ENCODE measurements at regions not wholly inside any gene's neighbourhood (a gene's known extent, or its start where the extent isn't known, plus 50 kb on each side); places are given as distances from the start of the nearest gene placed in this dataset.
"Not testable (repeated sequence)": the region's sequence is repeated elsewhere in the genome, so short reads cannot be mapped to it uniquely, and the experiment has no call there.

GRCh38 chrX:95956745-95957144, 727.9 kb upstream of the DIAPH2 start:
- no peaks in the 10 kb centered on the region for H3K36me3 ChIP-seq (ENCODE audit: control insufficient read depth in 1 of 2, insufficient read depth in 2 of 2, low read depth in 1 of 2, low read length in 2 of 2)
- H3K4me1 ChIP-seq (ENCODE audit: control insufficient read depth, insufficient read depth, low read depth, low read length): no peaks in the 10 kb centered on the region
- no peaks in the 10 kb centered on the region for H3K79me1 ChIP-seq (replicated peaks; ENCODE audit: low read length, poor library complexity, severe bottlenecking)
- H4K8ac ChIP-seq (ENCODE audit: low read length): no peak overlapping the region
- H3K23ac ChIP-seq (ENCODE audit: low read length in 2 of 2): no peak overlapping the region
- no peak overlapping the region for H3K27ac ChIP-seq (ENCODE audit: low read length, poor library complexity, severe bottlenecking)
- H3K9me3 ChIP-seq (ENCODE audit: control insufficient read depth, low read length): peaks cover 4% of the 10 kb centered on the region
- H3K14ac ChIP-seq (ENCODE audit: low read length in 2 of 2): no peak overlapping the region
- H2BK15ac ChIP-seq (ENCODE audit: low read depth, poor library complexity, severe bottlenecking): no peak overlapping the region
- H2AK5ac ChIP-seq (ENCODE audit: low read length, severe bottlenecking): no peak overlapping the region
- no peak overlapping the region for H3K4me2 ChIP-seq (ENCODE audit: low read length, poor library complexity, severe bottlenecking)
- no peak overlapping the region for H2AFZ ChIP-seq (ENCODE audit: low read depth, low read length)
- no peak overlapping the region for H3K9ac ChIP-seq (ENCODE audit: low read length)
- no peak overlapping the region for H2BK120ac ChIP-seq (ENCODE audit: low read depth, low read length)
- H4K91ac ChIP-seq (ENCODE audit: low read length): no peak overlapping the region
- no peak overlapping the region for H2BK5ac ChIP-seq (ENCODE audit: low read depth, low read length, poor library complexity, severe bottlenecking)
- no peak overlapping the region for H2BK12ac ChIP-seq (ENCODE audit: low read length in 2 of 2)
- no peak overlapping the region for H3K18ac ChIP-seq (ENCODE audit: low read depth in 1 of 2, low read length in 2 of 2)
- no peak overlapping the region for H3K4me3 ChIP-seq (ENCODE audit: insufficient read depth in 1 of 2, low read depth in 1 of 2, low read length in 2 of 2)
- WGBS: 57% methylated on average over 1 of the region's 1 CpG
- no peak overlapping the region for H3K4ac ChIP-seq (ENCODE audit: low read depth in 1 of 2, low read length in 2 of 2)
- H3K27me3 ChIP-seq (ENCODE audit: control insufficient read depth in 1 of 2, insufficient read depth in 1 of 2, low read length in 2 of 2): no peaks in the 10 kb centered on the region
- no peak for DNase-seq

- H3K36me3 ChIP-seq (ENCODE audit: control insufficient read depth in 1 of 2, insufficient read depth in 2 of 2, low read depth in 1 of 2, low read length in 2 of 2); H2BK120ac ChIP-seq (ENCODE audit: low read depth, low read length); H3K79me1 ChIP-seq (replicated peaks; ENCODE audit: low read length, poor library complexity, severe bottlenecking); H3K23ac ChIP-seq (ENCODE audit: low read length in 2 of 2); H3K27ac ChIP-seq (ENCODE audit: low read length, poor library complexity, severe bottlenecking); H4K91ac ChIP-seq (ENCODE audit: low read length); H4K8ac ChIP-seq (ENCODE audit: low read length); H3K4me3 ChIP-seq (ENCODE audit: insufficient read depth in 1 of 2, low read depth in 1 of 2, low read length in 2 of 2); H2BK5ac ChIP-seq (ENCODE audit: low read depth, low read length, poor library complexity, severe bottlenecking); H3K4me1 ChIP-seq (ENCODE audit: control insufficient read depth, insufficient read depth, low read depth, low read length); H2BK12ac ChIP-seq (ENCODE audit: low read length in 2 of 2); H3K18ac ChIP-seq (ENCODE audit: low read depth in 1 of 2, low read length in 2 of 2); H3K14ac ChIP-seq (ENCODE audit: low read length in 2 of 2); H2BK15ac ChIP-seq (ENCODE audit: low read depth, poor library complexity, severe bottlenecking); H3K4me2 ChIP-seq (ENCODE audit: low read length, poor library complexity, severe bottlenecking); H3K9me3 ChIP-seq (ENCODE audit: control insufficient read depth, low read length); H2AK5ac ChIP-seq (ENCODE audit: low read length, severe bottlenecking); H3K9ac ChIP-seq (ENCODE audit: low read length); H2AFZ ChIP-seq (ENCODE audit: low read depth, low read length); H3K27me3 ChIP-seq (ENCODE audit: control insufficient read depth in 1 of 2, insufficient read depth in 1 of 2, low read length in 2 of 2); H3K4ac ChIP-seq (ENCODE audit: low read depth in 1 of 2, low read length in 2 of 2); DNase-seq: not testable (repeated sequence)
- WGBS: 84% methylated on average over 5 of the region's 9 CpGs
These were observed 711.1 kb upstream of the DIAPH2 start for GRCh38 chrX:95973456-95974095.

GRCh38 chrX:95974096-95974470, 710.6 kb upstream of the DIAPH2 start:
- no peak overlapping the region for H3K4me3 ChIP-seq (ENCODE audit: insufficient read depth in 1 of 2, low read depth in 1 of 2, low read length in 2 of 2)

GRCh38 chrX:95974890-95975289, 709.8 kb upstream of the DIAPH2 start:
- no CpG with 5 or more reads among the region's 5 CpGs for WGBS
- DNase-seq: no peak

More at GRCh38 chrX:95974096-95974470, 710.6 kb upstream of the DIAPH2 start:
- no peak overlapping the region for H3K18ac ChIP-seq (ENCODE audit: low read depth in 1 of 2, low read length in 2 of 2)
- no peak overlapping the region for H2AK5ac ChIP-seq (ENCODE audit: low read length, severe bottlenecking)
- no peaks in the 10 kb centered on the region for H3K9me3 ChIP-seq (ENCODE audit: control insufficient read depth, low read length)
- no peak overlapping the region for H2BK120ac ChIP-seq (ENCODE audit: low read depth, low read length)
- no peak overlapping the region for H3K4me2 ChIP-seq (ENCODE audit: low read length, poor library complexity, severe bottlenecking)
- H2BK12ac ChIP-seq (ENCODE audit: low read length in 2 of 2): no peak overlapping the region
- no peak overlapping the region for H4K91ac ChIP-seq (ENCODE audit: low read length)
- H3K79me1 ChIP-seq (replicated peaks; ENCODE audit: low read length, poor library complexity, severe bottlenecking): no peaks in the 10 kb centered on the region
- no peaks in the 10 kb centered on the region for H3K4me1 ChIP-seq (ENCODE audit: control insufficient read depth, insufficient read depth, low read depth, low read length)
- no peak for DNase-seq
- H4K8ac ChIP-seq (ENCODE audit: low read length): no peak overlapping the region
- H2BK15ac ChIP-seq (ENCODE audit: low read depth, poor library complexity, severe bottlenecking): no peak overlapping the region
- H3K23ac ChIP-seq (ENCODE audit: low read length in 2 of 2): no peak overlapping the region
- H3K14ac ChIP-seq (ENCODE audit: low read length in 2 of 2): no peak overlapping the region
- no peak overlapping the region for H3K9ac ChIP-seq (ENCODE audit: low read length)
- no peak overlapping the region for H2AFZ ChIP-seq (ENCODE audit: low read depth, low read length)
- no peak overlapping the region for H2BK5ac ChIP-seq (ENCODE audit: low read depth, low read length, poor library complexity, severe bottlenecking)
- H3K4ac ChIP-seq (ENCODE audit: low read depth in 1 of 2, low read length in 2 of 2): no peak overlapping the region
- WGBS: 60% methylated on average over 3 of the region's 4 CpGs
- H3K27me3 ChIP-seq (ENCODE audit: control insufficient read depth in 1 of 2, insufficient read depth in 1 of 2, low read length in 2 of 2): no peaks in the 10 kb centered on the region
- no peaks in the 10 kb centered on the region for H3K36me3 ChIP-seq (ENCODE audit: control insufficient read depth in 1 of 2, insufficient read depth in 2 of 2, low read depth in 1 of 2, low read length in 2 of 2)
- H3K27ac ChIP-seq (ENCODE audit: low read length, poor library complexity, severe bottlenecking): no peak overlapping the region

More at GRCh38 chrX:95974890-95975289, 709.8 kb upstream of the DIAPH2 start:
- no peaks in the 10 kb centered on the region for H3K79me1 ChIP-seq (replicated peaks; ENCODE audit: low read length, poor library complexity, severe bottlenecking)
- no peak overlapping the region for H2AFZ ChIP-seq (ENCODE audit: low read depth, low read length)
- H3K27ac ChIP-seq (ENCODE audit: low read length, poor library complexity, severe bottlenecking): no peak overlapping the region
- no peak overlapping the region for H4K8ac ChIP-seq (ENCODE audit: low read length)
- H3K36me3 ChIP-seq (ENCODE audit: control insufficient read depth in 1 of 2, insufficient read depth in 2 of 2, low read depth in 1 of 2, low read length in 2 of 2): no peaks in the 10 kb centered on the region
- H2BK12ac ChIP-seq (ENCODE audit: low read length in 2 of 2): no peak overlapping the region
- no peak overlapping the region for H2BK5ac ChIP-seq (ENCODE audit: low read depth, low read length, poor library complexity, severe bottlenecking)
- H3K9me3 ChIP-seq (ENCODE audit: control insufficient read depth, low read length): peaks cover 2% of the 10 kb centered on the region
- no peaks in the 10 kb centered on the region for H3K27me3 ChIP-seq (ENCODE audit: control insufficient read depth in 1 of 2, insufficient read depth in 1 of 2, low read length in 2 of 2)
- no peak overlapping the region for H4K91ac ChIP-seq (ENCODE audit: low read length)
- no peak overlapping the region for H3K14ac ChIP-seq (ENCODE audit: low read length in 2 of 2)
- H2AK5ac ChIP-seq (ENCODE audit: low read length, severe bottlenecking): no peak overlapping the region
- no peak overlapping the region for H3K4me3 ChIP-seq (ENCODE audit: insufficient read depth in 1 of 2, low read depth in 1 of 2, low read length in 2 of 2)
- H2BK15ac ChIP-seq (ENCODE audit: low read depth, poor library complexity, severe bottlenecking): no peak overlapping the region
- no peak overlapping the region for H3K18ac ChIP-seq (ENCODE audit: low read depth in 1 of 2, low read length in 2 of 2)
- H3K4ac ChIP-seq (ENCODE audit: low read depth in 1 of 2, low read length in 2 of 2): no peak overlapping the region
- no peak overlapping the region for H3K4me2 ChIP-seq (ENCODE audit: low read length, poor library complexity, severe bottlenecking)
- H3K23ac ChIP-seq (ENCODE audit: low read length in 2 of 2): no peak overlapping the region
- no peak overlapping the region for H3K9ac ChIP-seq (ENCODE audit: low read length)
- no peaks in the 10 kb centered on the region for H3K4me1 ChIP-seq (ENCODE audit: control insufficient read depth, insufficient read depth, low read depth, low read length)
- no peak overlapping the region for H2BK120ac ChIP-seq (ENCODE audit: low read depth, low read length)

All from mesenchymal stem cell (in vitro differentiated cells and primary cell).